SKM-1 treated with dmso at 0.1 percent for 144 hours (cell line): ENCODE measurements at regions not wholly inside any gene's neighbourhood (a gene's known extent, or its start where the extent isn't known, plus 50 kb on each side); places are given as distances from the start of the nearest gene placed in this dataset.
"Not testable (repeated sequence)": the region's sequence is repeated elsewhere in the genome, so short reads cannot be mapped to it uniquely, and the experiment has no call there.

Experiments used
- DNase-seq: peaks from one replicate; lab custom pipeline; 2025; ENCODE audit not compliant: unreplicated experiment; lab: John Stamatoyannopoulos, UW

- no peak for DNase-seq
These were observed 199.5 kb downstream of the AASDHPPT start for GRCh38 chr11:106276859-106277436.

DNA sequence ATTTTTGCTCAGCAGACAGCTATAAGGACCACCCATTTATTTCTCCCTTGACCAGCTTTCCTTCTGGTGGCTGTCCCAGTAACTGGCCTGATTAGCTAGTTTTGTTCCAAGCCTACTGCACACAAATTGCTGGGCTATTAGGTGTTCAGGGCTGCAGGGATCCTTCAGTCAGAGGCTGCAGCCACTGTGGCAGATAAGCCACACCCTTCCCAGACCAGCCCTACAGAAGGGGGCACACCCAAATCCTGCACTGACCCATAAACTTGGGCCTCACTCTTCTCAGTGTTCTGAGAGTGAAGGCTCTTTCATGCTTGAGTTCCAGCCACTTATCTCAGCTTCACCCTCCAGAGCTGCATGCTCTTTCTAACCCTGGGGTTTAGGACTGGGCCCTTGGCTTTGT lies 200.0 kb downstream of the AASDHPPT start:
- no peak for DNase-seq

GRCh38 chr11:106278391-106278790 lies 200.9 kb downstream of the AASDHPPT start:
- no peak for DNase-seq

- no peak for DNase-seq
These were observed 202.6 kb downstream of the AASDHPPT start for GRCh38 chr11:106280036-106280435.

GRCh38 chr11:106281455-106282173 lies 204.2 kb downstream of the AASDHPPT start:
- DNase-seq: no peak

DNA sequence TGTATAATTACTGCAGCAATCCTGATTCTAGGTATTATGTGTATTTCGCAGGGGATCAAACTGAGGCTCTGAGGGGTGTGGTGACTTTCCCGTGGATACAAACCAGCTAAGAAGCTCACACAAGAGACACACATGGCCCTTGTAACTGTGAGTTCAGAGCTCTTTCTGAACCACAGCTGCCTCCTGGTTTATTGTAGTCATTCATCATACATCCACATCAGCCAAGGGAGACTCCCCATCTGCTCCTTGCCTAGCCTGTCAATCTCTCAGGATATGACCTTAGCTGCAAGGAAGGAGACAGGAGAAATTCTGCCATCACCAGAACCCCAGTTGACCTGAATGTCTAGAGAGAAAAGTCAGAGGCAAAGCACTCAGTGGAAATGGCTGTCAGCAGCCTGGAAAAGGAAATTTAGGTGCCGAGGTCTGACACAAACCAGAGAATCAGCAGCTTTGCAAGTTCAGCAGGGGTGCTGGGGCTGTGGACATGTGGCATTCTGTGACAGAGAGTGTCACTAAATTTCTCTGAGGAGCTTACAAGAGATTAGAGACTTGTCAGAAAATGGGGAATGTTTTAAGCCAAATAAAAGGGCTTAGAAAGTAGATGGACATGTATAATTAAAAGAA lies 209.5 kb downstream of the AASDHPPT start:
- no peak for DNase-seq

- DNase-seq: no peak
These were observed 210.6 kb downstream of the AASDHPPT start for GRCh38 chr11:106288057-106288456.

DNA sequence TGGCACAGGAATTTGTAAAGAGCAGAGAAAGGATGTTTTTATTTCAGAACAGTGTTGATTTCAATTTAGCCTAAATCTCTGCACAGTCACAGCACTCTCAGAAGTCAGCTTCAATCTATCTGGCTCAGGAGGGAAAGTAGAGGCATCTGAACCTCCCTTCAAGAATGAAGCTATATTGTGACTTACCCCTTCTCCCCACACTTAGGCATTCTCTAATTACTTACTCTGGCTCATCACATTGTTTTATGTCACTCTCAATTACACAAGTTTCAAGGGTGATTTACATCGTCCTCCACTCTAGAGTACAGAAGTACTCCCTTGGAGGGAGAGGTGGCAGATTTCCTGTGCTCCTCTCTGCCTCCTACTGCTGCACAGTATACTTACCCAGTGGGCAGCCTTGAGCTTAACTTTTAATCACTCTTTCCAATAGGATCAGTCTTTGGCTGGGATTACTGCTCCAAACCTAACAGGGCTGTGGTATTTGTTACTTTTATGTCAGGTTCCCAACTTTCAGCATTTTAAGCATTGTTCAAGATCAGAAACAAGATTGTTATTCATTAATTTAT lies 211.4 kb downstream of the AASDHPPT start:
- no peak for DNase-seq

DNA sequence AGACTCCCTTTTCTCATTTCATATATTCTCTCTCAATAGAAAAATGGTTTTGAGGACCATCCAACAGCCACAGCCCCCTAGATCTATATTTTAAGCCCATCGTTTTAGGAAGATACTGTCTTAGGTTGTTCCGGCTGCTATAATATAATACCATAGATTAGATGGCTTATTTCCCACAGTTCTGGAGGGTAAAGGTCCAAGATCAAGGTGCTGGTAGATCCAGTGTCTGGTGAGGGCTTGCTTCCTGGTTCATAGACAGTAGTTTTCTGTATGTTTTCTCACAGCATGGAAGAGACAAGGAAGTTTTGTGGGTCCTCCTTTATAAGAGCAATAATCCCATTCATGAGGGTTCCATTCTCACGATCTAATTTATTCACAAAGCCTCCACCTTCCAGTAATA lies 215.1 kb downstream of the AASDHPPT start:
- no peak for DNase-seq

DNA sequence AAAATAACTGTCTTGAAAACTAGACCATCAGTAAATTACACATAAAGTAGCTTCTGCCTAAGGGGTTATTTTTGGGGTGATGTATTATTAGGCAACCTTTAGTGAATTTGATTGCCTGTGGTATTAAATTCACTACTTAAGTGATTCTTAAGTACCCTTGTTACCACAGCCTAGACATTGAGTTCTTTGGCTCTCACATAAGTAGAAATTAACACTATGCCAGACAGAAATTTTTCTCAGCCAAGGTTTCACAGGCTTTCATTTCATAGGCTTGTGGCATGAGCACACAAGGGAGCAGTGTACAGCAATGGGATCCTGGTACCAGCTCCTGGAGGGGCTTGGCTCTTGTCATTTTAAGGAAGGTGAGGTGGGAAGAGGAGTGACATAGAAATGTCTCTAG lies 218.5 kb downstream of the AASDHPPT start:
- DNase-seq: no peak

- no peak for DNase-seq
These were observed 225.0 kb downstream of the AASDHPPT start for GRCh38 chr11:106302416-106302815.

GRCh38 chr11:106304274-106304673 lies 226.8 kb downstream of the AASDHPPT start:
- no peak for DNase-seq

GRCh38 chr11:106305458-106305857 lies 228.0 kb downstream of the AASDHPPT start:
- DNase-seq: no peak

GRCh38 chr11:106306942-106307341 lies 229.5 kb downstream of the AASDHPPT start:
- no peak for DNase-seq

DNA sequence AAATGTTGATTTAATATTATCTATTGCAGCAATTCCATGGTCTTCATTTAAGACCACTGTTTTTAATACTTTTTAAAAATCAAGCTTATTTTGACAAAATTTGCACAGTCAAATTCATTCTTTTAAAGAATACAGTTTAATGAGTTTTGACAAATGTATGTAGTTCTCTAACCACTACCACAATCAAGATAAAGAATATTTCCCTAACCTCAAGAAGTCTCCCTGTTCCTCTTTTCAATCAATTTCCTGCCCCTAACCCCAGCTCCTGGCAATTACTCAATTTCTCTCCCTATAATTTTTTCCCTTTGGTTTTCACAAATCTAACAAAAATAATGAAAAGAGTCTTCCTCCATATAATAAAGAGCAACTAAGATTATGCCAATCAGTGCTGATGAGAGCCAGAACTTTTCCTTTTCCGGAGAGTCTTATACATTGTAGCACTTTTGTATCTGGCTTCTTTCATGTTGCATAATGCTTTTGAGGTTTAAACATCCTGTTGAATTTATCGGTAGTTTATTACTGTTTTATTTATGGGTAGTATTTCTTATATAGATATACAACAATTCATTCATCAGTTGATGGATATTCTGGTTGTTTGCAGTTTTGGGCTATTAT lies 231.7 kb downstream of the AASDHPPT start:
- no peak for DNase-seq

- no peak for DNase-seq
These were observed 234.2 kb downstream of the AASDHPPT start for GRCh38 chr11:106311531-106312230.

DNA sequence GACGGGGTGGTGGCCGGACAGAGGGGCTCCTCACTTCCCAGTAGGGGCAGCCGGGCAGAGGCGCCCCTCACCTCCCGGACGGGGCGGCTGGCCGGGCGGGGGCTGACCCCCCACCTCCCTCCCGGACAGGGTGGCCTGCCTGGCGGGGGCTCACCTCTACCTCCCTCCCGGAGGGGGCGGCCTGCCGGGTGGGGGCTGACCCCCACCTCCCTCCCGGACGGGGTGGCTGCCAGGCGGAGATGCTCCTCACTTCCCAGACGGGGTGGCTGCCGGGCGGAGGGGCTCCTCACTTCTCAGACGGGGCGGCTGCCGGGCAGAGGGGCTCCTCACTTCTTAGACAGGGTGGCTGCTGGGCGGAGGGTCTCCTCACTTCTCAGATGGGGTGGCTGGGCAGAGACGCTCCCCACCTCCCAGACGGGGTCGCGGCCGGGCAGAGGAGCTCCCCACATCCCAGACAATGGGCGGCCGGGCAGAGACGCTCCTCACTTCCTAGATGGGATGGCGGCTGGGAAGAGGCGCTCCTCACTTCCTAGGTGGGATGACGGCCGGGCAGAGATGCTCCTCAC lies 239.8 kb downstream of the AASDHPPT start:
- not testable (repeated sequence) for DNase-seq

- DNase-seq: no peak
These were observed 244.1 kb downstream of the AASDHPPT start for GRCh38 chr11:106321601-106322000.

- DNase-seq: no peak
These were observed 244.6 kb downstream of the AASDHPPT start for GRCh38 chr11:106322106-106322505.

DNA sequence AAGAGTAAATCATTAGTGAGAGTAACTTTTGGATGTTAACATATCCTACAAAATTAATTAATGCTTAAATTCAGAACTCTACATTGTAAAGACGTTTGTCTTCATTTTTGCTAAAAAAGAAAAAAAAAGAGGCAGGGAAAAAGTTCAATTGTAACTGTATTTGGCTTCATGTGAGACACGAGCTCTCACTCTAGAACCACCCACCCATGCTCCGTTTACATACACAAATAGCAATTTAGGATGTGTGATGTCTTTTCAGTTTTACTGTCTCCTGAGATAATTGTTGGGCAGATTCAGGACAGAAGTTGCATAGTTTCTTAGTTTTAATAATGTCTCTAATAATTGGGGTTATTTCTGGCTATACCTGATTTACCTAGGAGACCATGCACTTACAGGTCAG lies 248.6 kb downstream of the AASDHPPT start:
- DNase-seq: no peak

- DNase-seq: no peak
These were observed 249.7 kb downstream of the AASDHPPT start for GRCh38 chr11:106327134-106327533.
